Endothelial cell of umbilical vein (primary cell): ENCODE measurements at regions not wholly inside any gene's neighbourhood (a gene's known extent, or its start where the extent isn't known, plus 50 kb on each side); places are given as distances from the start of the nearest gene placed in this dataset.
"Not testable (repeated sequence)": the region's sequence is repeated elsewhere in the genome, so short reads cannot be mapped to it uniquely, and the experiment has no call there.

ENCODE experiments used
- BruUV-seq: library from RNA; stranded (reverse); fragments of 400-500 nt; replicated peaks from 2 replicates; lab custom pipeline; 2021; lab: Mats Ljungman, UMichigan
- CTCF ChIA-PET: fragments of 300-600, 350-600 bp; sonication (Branson Sonifier 250); formaldehyde crosslinking; loops from one replicate; lab custom pipeline; 2021; ENCODE audit warnings: antibody characterized with exemption, inconsistent platforms; lab: Charles Lee
- POLR2A ChIA-PET: fragments of 300-600, 350-600 bp; sonication (Branson Sonifier 250); formaldehyde crosslinking; loops from one replicate; lab custom pipeline; 2021; ENCODE audit warnings: antibody characterized with exemption, inconsistent platforms; lab: Charles Lee
- DNase-seq: peaks from one replicate; pipeline ENCODE4 v3.0.0-alpha.2; 2011; ENCODE audit warnings: low read depth, low spot score
- FAIRE-seq: peaks from 2 replicates; lab custom pipeline; 2011; peaks lifted over from hg19 to GRCh38; lab: Jason Lieb, UNC
- H2AFZ ChIP-seq: 2 replicates; pipeline ENCODE4 v1.6.0; 2012; ENCODE audit warnings: low read depth, low read length, control low read depth, inconsistent platforms
- H3K27ac ChIP-seq: 2 replicates; pipeline ENCODE4 v1.5.1; 2011; ENCODE audit warnings: low read depth, mild to moderate bottlenecking, control low read depth, low read length, moderate library complexity; ENCODE audit not compliant: insufficient read depth
- H3K27me3 ChIP-seq, 2 experiments: 2 replicates each; pipeline versions ENCODE4 v1.6.0 to v1.6.1; 2011; ENCODE audit warnings: low read length in 2 of 2, mixed read lengths in 1 of 2; ENCODE audit not compliant: control insufficient read depth in 2 of 2, insufficient read depth in 2 of 2
- H3K36me3 ChIP-seq, 2 experiments: 2 replicates in 1 of 2; 3 replicates in 1 of 2; pipeline ENCODE4 v1.5.1; 2011; ENCODE audit warnings: low read length in 2 of 2, mild to moderate bottlenecking in 1 of 2, moderate library complexity in 1 of 2; ENCODE audit not compliant: control insufficient read depth in 2 of 2, insufficient read depth in 2 of 2; ENCODE audit errors: extremely low read depth in 1 of 2
- H3K4me1 ChIP-seq: 3 replicates; pipeline ENCODE4 v1.5.1; 2011; ENCODE audit warnings: mild to moderate bottlenecking, low read length; ENCODE audit not compliant: control insufficient read depth, insufficient read depth; ENCODE audit errors: extremely low read depth
- H3K4me2 ChIP-seq: 2 replicates; pipeline ENCODE4 v1.6.1; 2011; ENCODE audit warnings: low read length, control low read depth, mixed read lengths; ENCODE audit not compliant: insufficient read depth
- H3K4me3 ChIP-seq, 3 experiments: fragments of 200-600 bp in 1 of 3; sonication (generic), shearing (Covaris generic) in 1 of 3; replicated peaks in 1 of 3; 2 replicates each; pipeline ENCODE4 v1.5.1; 2011 to 2016; ENCODE audit warnings: control low read depth in 3 of 3, low read length in 3 of 3, mild to moderate bottlenecking in 2 of 3, inconsistent platforms in 1 of 3, low read depth in 1 of 3, moderate library complexity in 1 of 3; ENCODE audit not compliant: insufficient read depth in 1 of 3
- H3K79me2 ChIP-seq: 2 replicates; pipeline ENCODE4 v1.6.0; 2012; ENCODE audit warnings: low read length, inconsistent platforms; ENCODE audit not compliant: control insufficient read depth, insufficient read depth
- H3K9ac ChIP-seq: replicated peaks from 2 replicates; pipeline ENCODE3; 2011; ENCODE audit warnings: low read length, control low read depth; ENCODE audit not compliant: insufficient read depth; ENCODE audit errors: extremely low read depth
- H3K9me1 ChIP-seq: replicated peaks from 3 replicates; pipeline ENCODE4 v1.6.0; 2011; ENCODE audit warnings: mild to moderate bottlenecking, low read length; ENCODE audit not compliant: control insufficient read depth, insufficient read depth; ENCODE audit errors: extremely low read depth
- H3K9me3 ChIP-seq: replicated peaks from 2 replicates; pipeline ENCODE4 v1.5.1; 2012; ENCODE audit warnings: low read length, inconsistent platforms; ENCODE audit not compliant: control insufficient read depth, insufficient read depth
- H4K20me1 ChIP-seq: replicated peaks from 2 replicates; pipeline ENCODE3; 2011; ENCODE audit warnings: mild to moderate bottlenecking, low read length; ENCODE audit not compliant: control insufficient read depth, insufficient read depth; ENCODE audit errors: extremely low read depth
- dilution Hi-C: fragments of 300-500 bp; cut with MboI; formaldehyde crosslinking; loops from one replicate; pipeline ENCODE4 v1.15.0; 2019; ENCODE audit warnings: low sequenced_read_pairs; ENCODE audit not compliant: extremely low pct_ligation_motif_present
- intact Hi-C: fragments of 100-400 bp; cut with micrococcal nuclease; formaldehyde crosslinking; loops from one replicate; pipeline ENCODE4 v1.10.0; 2022

DNA sequence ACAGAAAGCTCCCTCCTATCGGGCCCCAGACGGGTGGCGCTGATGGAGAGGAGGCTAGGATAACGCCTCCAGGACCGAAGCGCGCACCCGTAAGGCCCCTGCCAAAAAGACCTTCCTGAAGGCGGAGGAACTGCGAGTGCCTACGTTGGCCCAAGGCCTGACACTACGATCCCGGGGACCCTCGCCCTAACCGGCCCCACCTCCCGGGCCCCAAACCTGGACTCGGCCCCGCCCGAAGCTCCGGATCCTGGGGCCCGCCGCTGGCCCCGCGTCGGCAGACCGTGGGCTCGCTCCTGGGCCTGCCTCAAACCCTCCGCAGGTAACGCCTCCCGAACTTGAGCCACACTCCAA is 53.6 kb upstream of the ROPN1B start:
- not testable (repeated sequence) for FAIRE-seq, BruUV-seq
- intact Hi-C loops: loop anchor here (5.0 to 10.0 kb wide), 4 partner anchors 148 to 559 kb away; partner anchors contain the start of genes OSBPL11, SLC41A3 and ZXDC

DNA sequence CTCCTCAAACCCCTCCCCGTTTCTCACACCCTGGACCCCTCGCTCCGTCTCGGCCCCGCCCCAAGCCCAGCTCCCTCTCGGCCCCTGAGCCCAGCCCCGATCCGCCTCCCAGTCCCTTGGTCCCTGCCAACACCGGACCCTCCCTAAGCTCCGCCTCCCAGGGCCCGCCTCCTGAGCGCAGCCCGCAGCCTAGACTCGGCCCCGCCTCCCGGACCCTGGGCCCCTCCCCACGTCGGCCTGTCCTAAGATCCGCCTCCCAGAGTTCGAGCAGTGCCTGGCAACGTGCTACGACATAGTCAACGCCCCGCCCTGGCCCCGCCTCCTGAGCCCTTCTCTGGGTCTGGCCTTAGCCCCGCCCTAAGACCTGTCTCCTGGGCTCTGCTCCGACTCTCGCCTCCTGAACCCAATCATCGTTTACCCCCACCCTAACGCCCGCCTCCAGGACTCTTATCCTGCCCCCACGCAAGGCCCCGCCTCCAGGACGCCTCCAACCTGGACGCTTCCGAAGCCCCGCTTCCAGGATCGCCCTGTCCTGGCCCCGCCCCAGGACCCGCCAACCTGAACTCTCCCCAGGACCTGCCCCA is 53.1 kb upstream of the ROPN1B start:
- BruUV-seq, dilution Hi-C loops, H3K9ac ChIP-seq, H3K36me3 ChIP-seq, H3K79me2 ChIP-seq, POLR2A ChIA-PET, H4K20me1 ChIP-seq, H3K4me2 ChIP-seq, H3K4me1 ChIP-seq, H3K27me3 ChIP-seq, H3K9me3 ChIP-seq, H3K9me1 ChIP-seq, H3K27ac ChIP-seq: not testable (repeated sequence)
- CTCF ChIA-PET: interaction anchor here (1.8 kb wide), 1 partner anchor 149 kb away, joined by 7 read pairs; no protein-coding TSS in a partner anchor
- Histone ChIP-seq H2AFZ (peak overlapping the region; percentile 66), H3K4me3 (peak overlapping the region in 2 of 3 experiments; percentile 14 to 37)
- FAIRE-seq: peak; percentile 97
- intact Hi-C loops: loop anchor here (1.0 to 10.0 kb wide), 5 partner anchors 74 to 559 kb away; partner anchors contain the start of genes OSBPL11, SLC41A3 and ZXDC
- DNase-seq: peak; percentile 99

More for the DNA sequence above, 53.6 kb upstream of the ROPN1B start:
- H3K9me1 ChIP-seq, H3K4me1 ChIP-seq, H3K36me3 ChIP-seq, H3K79me2 ChIP-seq, POLR2A ChIA-PET, H3K9me3 ChIP-seq, H3K27me3 ChIP-seq, H4K20me1 ChIP-seq, dilution Hi-C loops, H3K27ac ChIP-seq: not testable (repeated sequence)
- Histone ChIP-seq H2AFZ (peak overlapping the region; percentile 66), H3K4me3 (peak overlapping the region; percentile 7 to 37 (median 14)), H3K9ac (peak overlapping the region; percentile 16), H3K4me2 (peak overlapping the region; percentile 40)
- peak; percentile 40 for DNase-seq
- CTCF ChIA-PET: interaction anchor here (1.8 kb wide), 1 partner anchor 149 kb away, joined by 7 read pairs; no protein-coding TSS in a partner anchor
